Endometrium (tissue), 2 donors: ENCODE measurements at regions not wholly inside any gene's neighbourhood (a gene's known extent, or its start where the extent isn't known, plus 50 kb on each side); places are given as distances from the start of the nearest gene placed in this dataset.
"Not testable (repeated sequence)": the region's sequence is repeated elsewhere in the genome, so short reads cannot be mapped to it uniquely, and the experiment has no call there.

Source experiments
- FAIRE-seq: peaks from 2 replicates; lab custom pipeline; 2012; peaks lifted over from hg19 to GRCh38; lab: Jason Lieb, UNC
- donor health status: control.
- donor health status: control.

GRCh38 chr22:22193923-22194322 is 50.7 kb upstream of the VPREB1 start:
- no peak for FAIRE-seq

- not testable (repeated sequence) for FAIRE-seq
Measured at GRCh38 chr22:22193462-22193861, 51.1 kb upstream of the VPREB1 start.

- not testable (repeated sequence) for FAIRE-seq
Measured at GRCh38 chr22:22193006-22193405, 51.6 kb upstream of the VPREB1 start.

- FAIRE-seq = not testable (repeated sequence)
Measured at GRCh38 chr22:22189796-22190195, 54.8 kb upstream of the VPREB1 start.

DNA sequence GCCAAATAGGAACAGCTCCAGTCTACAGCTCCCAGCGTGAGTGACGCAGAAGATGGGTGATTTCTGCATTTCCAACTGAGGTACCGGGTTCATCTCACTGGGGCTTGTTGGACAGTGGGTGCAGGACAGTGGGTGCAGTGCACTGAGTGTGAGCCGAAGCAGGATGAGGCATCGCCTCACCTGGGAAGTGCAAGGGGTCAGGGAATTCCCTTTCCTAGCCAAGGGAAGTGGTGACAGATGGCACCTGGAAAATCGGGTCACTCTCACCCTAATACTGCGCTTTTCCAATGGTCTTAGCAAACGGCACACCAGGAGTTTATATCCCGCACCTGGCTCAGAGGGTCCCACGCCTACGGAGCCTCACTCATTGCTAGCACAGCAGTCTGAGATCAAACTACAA is 56.7 kb upstream of the VPREB1 start:
- not testable (repeated sequence) for FAIRE-seq

- FAIRE-seq = no peak
Measured at GRCh38 chr22:22187299-22187698, 57.3 kb upstream of the VPREB1 start.

- no peak for FAIRE-seq
Measured at GRCh38 chr22:22185844-22186499, 58.6 kb upstream of the VPREB1 start.

- FAIRE-seq = no peak
Measured at GRCh38 chr22:22185217-22185616, 59.4 kb upstream of the VPREB1 start.

- no peak for FAIRE-seq
Measured at GRCh38 chr22:22184277-22184807, 60.2 kb upstream of the VPREB1 start.

GRCh38 chr22:22182990-22183264 is 61.7 kb upstream of the VPREB1 start:
- FAIRE-seq = no peak

DNA sequence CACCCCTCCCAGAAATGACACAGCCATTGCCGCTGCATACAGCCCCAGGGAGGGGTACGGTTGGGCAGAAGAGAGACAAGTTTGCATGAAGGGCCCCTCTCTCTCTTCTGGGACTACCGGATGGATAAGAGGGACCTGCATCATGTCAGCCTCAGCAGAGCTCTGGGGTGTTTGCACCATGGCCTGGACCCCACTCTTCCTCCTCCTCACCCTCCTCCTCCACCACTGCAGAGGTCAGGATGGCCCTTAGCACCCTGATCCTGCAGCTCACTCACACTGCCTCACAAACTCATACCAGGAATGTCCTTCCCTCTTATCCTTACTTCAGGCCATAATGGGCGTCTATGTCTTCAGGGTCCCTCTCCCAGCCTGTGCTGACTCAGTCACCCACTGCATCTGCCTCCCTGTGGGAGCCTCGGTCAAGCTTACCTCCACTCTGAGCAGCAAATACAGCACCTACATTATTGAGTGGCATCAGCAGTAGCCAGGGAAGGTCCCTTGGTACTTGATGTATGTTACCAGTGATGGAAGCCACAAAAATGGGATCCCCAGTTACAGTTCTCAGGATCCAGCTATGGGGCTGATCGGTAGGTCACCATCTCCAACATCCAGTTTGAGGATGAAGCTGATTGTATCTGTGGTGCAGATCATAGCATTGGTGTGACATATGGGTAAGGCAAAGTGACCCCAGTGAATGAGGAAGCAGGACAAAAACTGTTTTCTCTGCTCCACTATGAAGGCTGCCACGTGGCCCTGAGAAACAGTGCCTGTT is 62.2 kb upstream of the VPREB1 start:
- FAIRE-seq = no peak

DNA sequence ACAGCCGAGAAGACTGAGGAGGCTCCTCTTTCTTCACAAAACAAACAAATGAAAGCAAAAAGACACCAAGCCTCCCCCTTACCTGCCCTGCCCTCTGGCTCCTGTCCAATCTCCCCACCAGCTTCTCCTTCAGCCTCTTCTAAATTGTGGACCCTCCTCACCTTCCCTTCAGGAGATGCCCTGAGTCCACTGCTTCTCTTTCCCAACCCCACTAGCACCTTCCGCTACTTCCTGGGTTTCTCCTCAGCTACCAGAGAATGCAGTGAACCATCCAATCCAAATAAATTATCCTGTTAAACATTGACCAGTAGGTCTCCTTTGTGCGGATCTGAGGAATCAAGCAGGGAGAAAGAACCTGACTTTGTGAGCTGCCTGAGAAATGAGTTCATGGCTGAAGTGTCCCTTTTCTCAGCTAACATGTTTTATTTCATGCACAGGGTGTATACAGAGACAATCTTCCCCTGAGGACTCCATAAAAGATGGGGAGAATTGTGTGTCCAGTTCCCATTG is 63.2 kb upstream of the VPREB1 start:
- FAIRE-seq = no peak

GRCh38 chr22:22180738-22181285 is 63.8 kb upstream of the VPREB1 start:
- no peak for FAIRE-seq

DNA sequence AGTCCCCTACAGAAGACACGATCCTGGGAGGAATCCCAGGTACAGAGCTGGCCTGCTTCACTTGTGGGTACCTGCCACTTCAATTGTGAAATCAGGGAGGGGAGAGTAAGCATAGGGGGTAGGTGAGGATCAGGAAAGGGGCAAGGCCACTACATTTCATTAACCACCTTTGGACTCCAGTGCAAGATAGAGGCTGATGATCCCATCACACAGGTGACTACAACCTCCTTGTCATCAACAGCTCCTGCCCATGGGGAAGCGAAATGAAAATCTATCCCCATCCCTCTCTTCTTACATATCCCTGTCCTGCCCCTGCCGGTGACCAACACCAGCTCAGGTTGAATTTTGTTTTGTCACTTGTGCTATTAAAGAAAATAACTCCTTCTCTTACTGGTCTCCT is 64.7 kb upstream of the VPREB1 start:
- no peak for FAIRE-seq

GRCh38 chr22:22178992-22179391 is 65.6 kb upstream of the VPREB1 start:
- no peak for FAIRE-seq

DNA sequence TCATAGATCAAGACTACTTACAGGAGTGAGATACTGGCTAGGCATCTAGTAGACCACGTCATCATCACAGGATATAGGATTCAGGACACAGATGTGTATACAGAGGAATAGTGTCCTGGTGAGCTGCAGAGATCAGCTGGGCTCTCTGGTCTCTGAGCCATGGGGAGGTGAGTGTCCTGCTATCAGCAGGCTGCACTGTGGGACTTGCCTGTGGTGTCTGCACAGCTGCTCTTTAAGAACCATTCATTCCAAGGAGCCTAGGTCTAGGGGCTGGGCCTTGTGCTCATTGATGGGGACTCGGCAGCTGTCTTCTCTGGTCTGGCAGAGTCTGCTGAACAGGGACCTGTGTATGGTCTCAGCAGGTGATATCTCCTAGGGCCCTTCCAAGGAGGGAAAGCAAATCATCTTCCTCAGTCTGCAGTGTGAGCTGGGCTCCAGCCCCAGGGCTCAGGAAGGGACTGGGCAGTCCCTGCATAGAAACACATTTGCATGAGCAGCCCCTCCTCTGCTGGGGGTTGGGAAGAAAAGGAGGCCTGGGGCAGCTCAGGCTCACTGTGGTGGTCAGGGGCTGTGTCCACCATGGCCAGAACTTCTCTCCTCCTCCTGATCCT is 66.1 kb upstream of the VPREB1 start:
- no peak for FAIRE-seq

GRCh38 chr22:22176929-22177616 is 67.5 kb upstream of the VPREB1 start:
- FAIRE-seq = no peak

DNA sequence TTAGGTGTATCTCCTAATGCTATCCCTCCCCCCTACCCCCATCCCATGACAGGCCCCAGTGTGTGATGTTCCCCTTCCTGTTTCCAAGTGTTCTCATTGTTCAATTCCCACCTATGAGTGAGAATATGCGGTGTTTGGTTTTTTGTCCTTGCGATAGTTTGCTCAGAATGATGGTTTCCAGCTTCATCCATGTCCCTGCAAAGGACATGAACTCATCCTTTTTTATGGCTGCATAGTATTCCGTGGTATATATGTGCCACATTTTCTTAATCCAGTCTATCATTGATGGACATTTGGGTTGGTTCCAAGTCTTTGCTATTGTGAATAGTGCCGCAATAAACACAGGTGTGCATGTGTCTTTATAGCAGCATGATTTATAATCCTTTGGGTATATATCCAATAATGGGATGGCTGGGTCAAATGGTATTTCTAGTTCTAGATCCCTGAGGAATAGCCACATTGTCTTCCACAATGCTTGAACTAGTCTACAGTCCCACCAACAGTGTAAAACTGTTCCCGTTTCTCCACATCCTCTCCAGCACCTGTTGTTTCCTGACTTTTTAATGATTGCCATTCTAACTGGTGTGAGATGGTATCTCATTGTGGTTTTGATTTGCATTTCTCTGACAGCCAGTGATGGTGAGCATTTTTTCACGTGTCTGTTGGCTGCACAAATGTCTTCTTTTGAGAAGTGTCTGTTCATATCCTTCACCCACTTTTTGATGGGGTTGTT is 71.5 kb upstream of the VPREB1 start:
- not testable (repeated sequence) for FAIRE-seq

DNA sequence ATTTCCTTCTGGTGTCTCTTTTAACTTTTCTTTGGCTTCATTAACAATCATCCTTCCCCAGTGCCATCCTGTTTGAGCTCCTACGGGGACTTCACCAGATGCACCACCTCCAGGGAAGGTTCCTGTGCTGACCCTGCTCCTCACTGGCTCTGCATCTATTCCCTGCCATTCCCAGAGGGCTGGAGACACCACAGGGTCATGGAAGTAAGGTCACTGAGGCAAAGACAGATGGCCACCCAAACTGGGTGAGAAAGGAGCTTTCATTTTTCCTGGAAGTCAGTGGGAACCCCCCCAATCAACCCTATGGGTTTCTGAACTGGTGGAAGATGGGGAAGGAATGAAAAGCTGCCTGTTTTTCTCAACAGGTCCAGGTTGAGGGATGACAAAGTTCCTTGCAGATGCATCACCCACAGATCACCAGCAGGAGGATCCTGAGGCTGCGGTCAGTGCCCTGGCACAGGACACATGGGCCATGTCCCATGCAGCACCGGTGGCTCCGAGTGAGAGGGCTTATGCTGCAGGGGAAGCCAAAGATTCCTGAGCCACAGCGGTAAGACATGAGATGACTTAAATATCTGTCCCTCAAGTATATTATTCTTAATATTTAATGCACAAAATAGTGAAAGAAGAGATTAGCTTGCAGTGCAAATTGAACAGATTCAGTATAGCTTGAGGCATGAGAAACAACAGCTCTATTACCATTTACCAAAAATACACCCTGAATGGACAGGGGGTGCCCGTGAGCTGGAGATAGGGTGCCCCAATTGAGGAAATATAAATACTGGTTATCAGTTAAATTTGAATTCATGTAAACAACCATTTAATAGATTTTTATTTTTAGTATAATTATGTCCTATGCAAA is 73.0 kb upstream of the VPREB1 start:
- FAIRE-seq = no peak

- no peak for FAIRE-seq
Measured at GRCh38 chr22:22169923-22170322, 74.7 kb upstream of the VPREB1 start.
